GM10266 (cell line): ENCODE measurements at regions not wholly inside any gene's neighbourhood (a gene's known extent, or its start where the extent isn't known, plus 50 kb on each side); places are given as distances from the start of the nearest gene placed in this dataset.

Source experiments
- DNase-seq: peaks from one replicate; pipeline ENCODE4 v3.0.0; 2012; ENCODE audit errors: extremely low spot score
- CTCF ChIP-seq: IDR thresholded peaks from 2 replicates; pipeline ENCODE4 v1.5.1; 2012; ENCODE audit warnings: mild to moderate bottlenecking, low read depth; ENCODE audit not compliant: control insufficient read depth, insufficient read depth; ENCODE audit errors: missing control alignments

GRCh38 chr2:173749315-173749714 is 215.9 kb downstream of the SP3 start:
- TF ChIP-seq CTCF = no peak
- DNase-seq = no peak

DNA sequence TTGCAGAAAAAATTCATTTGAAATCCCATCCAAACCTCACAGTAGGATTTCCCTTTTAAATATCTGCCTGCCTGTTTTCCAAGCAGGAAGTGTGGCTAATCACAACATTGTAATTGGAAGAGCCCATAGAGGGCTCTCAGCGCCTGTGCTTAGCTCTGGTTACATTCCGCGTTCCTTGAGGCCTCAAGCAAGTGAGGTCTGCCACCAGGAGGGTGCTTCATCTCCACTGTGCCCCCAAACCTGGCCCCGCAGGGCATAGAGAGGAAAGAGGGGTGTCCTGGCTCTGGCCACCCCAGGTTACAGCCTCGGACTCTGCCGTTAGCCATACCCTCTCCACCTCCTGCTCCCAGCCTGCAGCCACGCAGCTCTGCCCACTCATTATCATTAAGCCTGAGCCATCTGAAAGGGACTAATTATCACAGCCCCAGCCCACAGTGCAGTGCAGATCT is 214.8 kb downstream of the SP3 start:
- TF ChIP-seq CTCF = no peak
- no peak for DNase-seq

DNA sequence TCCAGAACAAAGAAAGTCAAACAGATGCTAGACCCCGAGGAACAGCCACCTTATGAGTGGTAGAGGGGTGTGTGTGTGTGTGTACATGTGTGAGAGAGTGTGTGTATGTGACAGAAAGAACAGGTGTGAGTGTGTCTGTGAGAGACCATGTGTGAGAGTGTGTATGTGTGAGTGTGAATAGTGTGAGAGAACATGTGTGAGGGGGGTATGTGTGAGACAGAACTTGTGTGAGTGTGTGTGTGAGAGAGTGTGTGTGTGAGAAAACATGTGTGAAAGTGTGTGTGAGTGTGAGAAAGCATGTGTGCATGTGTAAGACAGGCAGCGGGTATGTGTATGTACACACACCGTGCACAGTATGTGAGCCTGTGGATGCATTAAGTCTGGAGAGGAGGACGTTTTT is 214.3 kb downstream of the SP3 start:
- no peak for DNase-seq
- TF ChIP-seq CTCF = no peak

DNA sequence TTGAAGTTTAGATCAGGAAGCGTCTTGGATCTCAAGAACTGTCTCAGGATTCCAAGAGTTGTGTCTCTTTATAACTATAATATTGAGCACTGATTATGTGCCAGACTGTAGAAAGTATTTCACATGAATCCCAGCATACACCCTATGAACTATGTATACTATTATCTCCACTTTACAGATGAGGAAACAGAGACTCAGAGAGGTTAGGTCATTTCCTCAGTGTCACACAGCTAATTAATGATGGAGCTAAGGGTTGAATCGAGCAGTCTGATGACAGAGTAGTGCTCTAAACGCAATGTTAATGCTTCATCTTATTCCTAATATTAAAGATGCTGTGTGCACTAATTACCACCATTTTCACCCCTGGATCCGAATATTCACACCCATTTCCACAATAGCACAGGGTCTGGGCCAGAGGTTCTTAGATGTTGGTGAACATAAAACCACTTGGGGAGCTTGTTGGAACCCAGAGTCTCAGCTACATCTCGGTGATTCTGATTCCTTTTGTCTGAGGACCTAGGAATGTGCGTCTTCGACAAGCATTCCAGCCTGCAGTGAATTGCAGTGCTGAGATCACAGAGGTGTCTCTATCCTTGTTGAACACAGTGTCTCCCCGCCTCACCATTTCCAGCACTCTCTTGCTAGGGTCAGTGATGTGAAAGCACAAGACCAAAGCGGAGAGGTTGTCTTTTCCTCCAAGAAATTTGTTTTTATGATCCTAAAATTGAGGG is 213.8 kb downstream of the SP3 start:
- DNase-seq = no peak
- TF ChIP-seq CTCF = no peak

- no peak for TF ChIP-seq CTCF
- no peak for DNase-seq
Observed at GRCh38 chr2:173752152-173752551, 213.0 kb downstream of the SP3 start.

DNA sequence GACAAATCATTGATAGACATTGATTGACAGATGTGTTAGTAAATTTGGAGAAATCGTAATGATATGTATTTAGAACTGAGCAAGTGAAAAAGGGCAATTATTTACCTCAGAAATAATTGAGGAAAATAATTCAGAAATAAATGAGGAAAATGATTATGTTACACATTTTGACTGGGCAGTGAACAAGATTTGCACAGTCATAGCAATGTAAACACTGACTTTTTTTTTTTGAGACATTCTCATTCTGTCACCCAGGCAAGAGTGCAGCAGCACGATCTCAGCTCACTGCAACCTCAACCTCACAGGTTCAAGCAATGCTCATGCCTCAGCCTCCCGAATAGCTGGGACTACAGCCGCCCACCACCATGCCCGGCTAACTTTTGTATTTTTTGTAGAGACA is 211.7 kb downstream of the SP3 start:
- DNase-seq = no peak
- no peak for TF ChIP-seq CTCF

DNA sequence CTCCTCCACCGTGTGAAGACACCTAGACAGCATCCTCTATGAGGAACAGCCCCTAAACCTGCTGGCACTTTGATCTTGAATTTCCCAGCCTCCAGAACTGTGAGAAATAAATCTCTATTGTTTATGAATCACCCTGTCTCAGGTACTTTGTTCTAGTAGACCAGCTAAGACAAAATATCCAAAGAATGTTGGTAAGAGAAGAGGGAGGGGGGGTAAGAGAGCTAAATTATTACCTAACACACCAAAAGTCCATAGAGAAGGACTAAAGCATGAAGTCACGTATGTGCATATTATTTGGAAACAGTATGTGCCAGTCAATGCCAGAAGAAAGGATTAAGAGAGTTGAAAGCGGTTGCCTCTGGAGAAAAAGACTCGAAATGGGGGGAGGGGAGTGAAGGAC is 211.0 kb downstream of the SP3 start:
- no peak for DNase-seq
- no peak for TF ChIP-seq CTCF
